Spleen (tissue), 11 donors: ENCODE measurements at regions not wholly inside any gene's neighbourhood (a gene's known extent, or its start where the extent isn't known, plus 50 kb on each side); places are given as distances from the start of the nearest gene placed in this dataset.

ENCODE experiments used
- DNase-seq: peaks from one replicate; pipeline ENCODE4 v3.0.0-alpha.2; 2020
- H3K27ac ChIP-seq, 8 donors: fragments of 200-600 bp; sonication (generic) in 7 of 8; 1 replicate in 4 of 8; 2 replicates in 4 of 8; pipeline versions ENCODE4 v1.5.0 to v1.8.0; 2016 to 2021; ENCODE audit warnings: inconsistent platforms in 4 of 8, mild to moderate bottlenecking in 4 of 8, moderate library complexity in 1 of 8
- H3K27me3 ChIP-seq, 7 donors: fragments of 200-600 bp; sonication (generic) in 6 of 7; replicated peaks in 1 of 7; 1 replicate in 4 of 7; 2 replicates in 3 of 7; pipeline versions ENCODE4 v1.5.0 to v1.8.0; 2016 to 2021; ENCODE audit warnings: inconsistent platforms in 3 of 7, mild to moderate bottlenecking in 1 of 7
- H3K36me3 ChIP-seq, 6 donors: fragments of 200-600 bp; sonication (generic) in 5 of 6; 1 replicate in 4 of 6; 2 replicates in 2 of 6; pipeline versions ENCODE4 v1.5.0 to v1.8.0; 2016 to 2021; ENCODE audit warnings: inconsistent platforms in 2 of 6
- H3K4me1 ChIP-seq, 6 donors: fragments of 200-600 bp; sonication (generic) in 5 of 6; 1 replicate in 3 of 6; 2 replicates in 3 of 6; pipeline versions ENCODE4 v1.5.0 to v1.8.0; 2016 to 2021; ENCODE audit warnings: inconsistent platforms in 3 of 6
- H3K4me3 ChIP-seq, 8 donors: fragments of 200-600 bp; sonication (generic) in 7 of 8; 1 replicate in 4 of 8; 2 replicates in 4 of 8; pipeline versions ENCODE4 v1.5.0 to v1.8.0; 2016 to 2021; ENCODE audit warnings: inconsistent platforms in 4 of 8, mild to moderate bottlenecking in 4 of 8, moderate library complexity in 2 of 8
- H3K9me3 ChIP-seq, 8 donors: fragments of 200-600 bp; sonication (generic) in 7 of 8; 1 replicate in 4 of 8; 2 replicates in 4 of 8; pipeline versions ENCODE4 v1.5.0 to v1.8.0; 2016 to 2021; ENCODE audit warnings: inconsistent platforms in 4 of 8
- POLR2A ChIP-seq, 3 donors: fragments of 450-650 bp; IDR thresholded peaks; one replicate each; pipeline ENCODE4 v1.5.1; 2017; ENCODE audit warnings: antibody characterized with exemption in 3 of 3, mild to moderate bottlenecking in 1 of 3
- POLR2AphosphoS5 ChIP-seq, 3 donors: sonication (generic); formaldehyde crosslinking; IDR thresholded peaks; one replicate each; pipeline ENCODE4 v1.5.1; 2017; ENCODE audit warnings: antibody characterized with exemption in 3 of 3
- WGBS, 5 donors: extraction: QIAGEN DNeasy Blood & Tissue Kit in 3 of 5; methylation state at CpG; one replicate each; pipeline versions ENCODE4 v1.1.5 to v1.1.7; 2013 to 2018; 5-methylcytosine and 5-hydroxymethylcytosine counted together
- intact Hi-C: fragments of 100-400 bp; cut with DNase I; formaldehyde crosslinking; loops from one replicate; pipeline ENCODE4 v1.15.0; 2023; ENCODE audit warnings: low total_unique reads
- TF ChIP-seq, protein P1 (sequence below), 11 experiments: fragments of 200-600 bp in 7 of 11; fragments of 450-650 bp in 4 of 11; sonication (generic) in 4 of 11; IDR thresholded peaks in 8 of 11; conservative IDR thresholded peaks in 3 of 11; 1 replicate in 7 of 11; 2 replicates in 4 of 11; pipeline versions ENCODE4 v1.4.0 to v1.8.0; 2016 to 2021; ENCODE audit warnings: antibody characterized with exemption in 11 of 11, inconsistent platforms in 4 of 11, mild to moderate bottlenecking in 1 of 11
- donor health status: healthy with polysubstance abuse.
- donor health status: DM: no; HTN: no; CAD: no; lungs with moderate emphysema.
- donor health status: DM: no; HTN: no; CAD: no.
- donor health status: Bipolar disorder and iron deficiency.
- donor health status: healthy.
- donor health status: DM: no; HTN: no; CAD: no.
- donor health status: DM: yes; HTN: yes; CAD: no.

DNA sequence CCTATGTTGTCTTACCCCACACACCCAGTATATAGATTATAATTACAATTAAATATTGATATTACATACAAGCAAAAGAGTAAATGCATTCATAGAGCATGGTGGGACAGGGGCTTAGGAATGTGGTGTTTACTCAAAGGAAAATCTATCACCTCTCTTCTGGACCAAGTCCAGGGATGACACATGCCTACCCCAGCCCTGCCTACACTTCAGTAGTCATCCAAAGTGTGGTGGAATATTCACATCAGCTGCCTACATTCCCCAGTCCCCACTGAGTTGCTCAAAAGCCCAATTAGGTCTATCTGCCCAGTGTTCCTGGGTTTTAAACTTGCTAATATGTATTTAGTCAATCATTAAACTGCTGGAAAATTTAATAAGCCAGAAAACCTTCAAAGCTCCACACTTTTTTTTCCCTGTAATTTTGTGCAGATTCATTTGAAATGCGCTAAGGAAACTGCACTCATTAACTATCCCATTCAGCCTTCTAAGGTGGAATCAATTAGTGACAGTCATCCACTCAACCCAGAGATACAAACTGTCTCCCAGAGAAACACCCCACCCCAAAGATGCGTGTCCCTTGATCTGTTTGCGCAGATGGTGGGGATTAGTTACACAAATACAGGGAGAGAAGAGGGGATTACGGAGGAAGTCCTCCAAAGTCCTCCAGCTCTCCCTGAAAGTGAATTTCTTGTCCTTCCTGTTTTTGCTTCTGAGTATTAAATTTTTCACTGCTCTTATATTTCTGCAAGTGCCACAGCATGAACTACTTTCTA lies 91.7 kb upstream of the KDR start:
- H3K4me3 ChIP-seq: no peak overlapping the region
- 74 to 84% (median 77%) methylated on average over 4 of the region's 4 CpGs for WGBS, 5 donors

DNA sequence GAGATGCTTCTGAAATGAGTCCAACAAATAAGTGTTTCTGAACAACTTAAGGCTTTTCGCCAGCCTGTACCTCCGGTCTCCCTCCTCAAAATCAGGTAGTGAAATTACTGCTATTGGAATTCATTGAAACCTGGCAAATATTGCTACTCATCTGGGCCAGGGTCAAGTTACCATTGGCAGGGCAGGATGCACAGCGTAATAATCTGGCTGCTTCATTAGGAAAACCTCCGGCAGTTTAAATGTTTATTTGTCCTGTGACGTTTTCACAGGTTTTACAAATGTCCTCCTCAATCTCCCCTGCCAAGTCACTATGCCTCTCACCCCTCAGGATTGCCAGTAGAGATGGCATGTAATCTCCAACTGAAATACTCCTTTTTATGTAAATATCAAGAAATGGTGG lies 92.6 kb upstream of the KDR start:
- H3K36me3 ChIP-seq: no peaks in the 10 kb centered on the region
- no peak overlapping the region for H3K27ac ChIP-seq
- intact Hi-C loops: no loop called here
- no peak overlapping the region for H3K4me3 ChIP-seq
- H3K4me1 ChIP-seq: no peaks in the 10 kb centered on the region
- peaks cover 0 to 22% (median 0%) of the 10 kb centered on the region in 7 donors for H3K27me3 ChIP-seq
- TF ChIP-seq POLR2A (IDR thresholded peaks at IDR 0.05) (no peak), POLR2AphosphoS5 (IDR thresholded peaks at IDR 0.05) (no peak)
- TF ChIP-seq, protein P1, sequence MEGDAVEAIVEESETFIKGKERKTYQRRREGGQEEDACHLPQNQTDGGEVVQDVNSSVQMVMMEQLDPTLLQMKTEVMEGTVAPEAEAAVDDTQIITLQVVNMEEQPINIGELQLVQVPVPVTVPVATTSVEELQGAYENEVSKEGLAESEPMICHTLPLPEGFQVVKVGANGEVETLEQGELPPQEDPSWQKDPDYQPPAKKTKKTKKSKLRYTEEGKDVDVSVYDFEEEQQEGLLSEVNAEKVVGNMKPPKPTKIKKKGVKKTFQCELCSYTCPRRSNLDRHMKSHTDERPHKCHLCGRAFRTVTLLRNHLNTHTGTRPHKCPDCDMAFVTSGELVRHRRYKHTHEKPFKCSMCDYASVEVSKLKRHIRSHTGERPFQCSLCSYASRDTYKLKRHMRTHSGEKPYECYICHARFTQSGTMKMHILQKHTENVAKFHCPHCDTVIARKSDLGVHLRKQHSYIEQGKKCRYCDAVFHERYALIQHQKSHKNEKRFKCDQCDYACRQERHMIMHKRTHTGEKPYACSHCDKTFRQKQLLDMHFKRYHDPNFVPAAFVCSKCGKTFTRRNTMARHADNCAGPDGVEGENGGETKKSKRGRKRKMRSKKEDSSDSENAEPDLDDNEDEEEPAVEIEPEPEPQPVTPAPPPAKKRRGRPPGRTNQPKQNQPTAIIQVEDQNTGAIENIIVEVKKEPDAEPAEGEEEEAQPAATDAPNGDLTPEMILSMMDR (IDR thresholded peaks at IDR 0.05 in 8 of 11, conservative IDR thresholded peaks at IDR 0.05 in 3 of 11): no peak
- H3K9me3 ChIP-seq: no peaks in the 10 kb centered on the region
- DNase-seq: no peak
- WGBS, 5 donors: 72 to 84% (median 81%) methylated on average over 5 of the region's 5 CpGs

More for the DNA sequence above, 91.7 kb upstream of the KDR start:
- H3K4me1 ChIP-seq: no peaks in the 10 kb centered on the region
- H3K36me3 ChIP-seq: no peaks in the 10 kb centered on the region
- no peak overlapping the region for H3K27ac ChIP-seq
- peaks cover 0 to 22% (median 0%) of the 10 kb centered on the region in 7 donors for H3K27me3 ChIP-seq
- no peaks in the 10 kb centered on the region for H3K9me3 ChIP-seq
- DNase-seq: no peak
- TF ChIP-seq POLR2AphosphoS5 (IDR thresholded peaks at IDR 0.05) (no peak), POLR2A (IDR thresholded peaks at IDR 0.05) (no peak)
- TF ChIP-seq, protein P1 (IDR thresholded peaks at IDR 0.05 in 8 of 11, conservative IDR thresholded peaks at IDR 0.05 in 3 of 11): no peak
- intact Hi-C loops: no loop called here

DNA sequence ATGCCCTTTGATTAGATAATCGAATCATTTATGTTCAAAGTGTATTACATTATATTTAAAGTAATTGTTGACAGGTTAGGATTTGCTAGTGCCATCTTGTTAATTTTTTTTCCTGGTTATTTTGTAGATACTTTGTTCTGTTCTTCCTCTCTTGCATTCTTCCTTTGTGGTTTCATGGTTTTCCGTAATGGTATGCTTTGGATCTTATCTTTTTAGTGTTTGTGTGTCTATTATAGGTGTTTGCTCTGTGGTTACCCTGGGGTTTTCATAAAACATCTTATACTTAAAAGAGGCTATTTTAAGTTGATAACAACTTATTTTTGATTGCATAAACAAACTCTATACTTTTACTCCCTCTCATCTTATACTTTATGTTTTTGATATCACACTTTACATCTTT lies 108.2 kb upstream of the SRD5A3 start:
- TF ChIP-seq POLR2AphosphoS5 (IDR thresholded peaks at IDR 0.05): no peak
- TF ChIP-seq, protein P1 (IDR thresholded peaks at IDR 0.05 in 8 of 11, conservative IDR thresholded peaks at IDR 0.05 in 3 of 11): no peak
- Histone ChIP-seq H3K27ac (no peak overlapping the region), H3K9me3 (peaks cover 3 to 43% (median 29%) of the 10 kb centered on the region in 8 donors), H3K4me3 (no peak overlapping the region), H3K36me3 (no peaks in the 10 kb centered on the region), H3K27me3 (peaks cover 0 to 22% (median 7%) of the 10 kb centered on the region in 7 donors), H3K4me1 (no peaks in the 10 kb centered on the region)
- intact Hi-C loops: no loop called here
- WGBS, 5 donors: 56 to 65% (median 63%) methylated on average over 2 of the region's 2 CpGs
- DNase-seq: no peak

DNA sequence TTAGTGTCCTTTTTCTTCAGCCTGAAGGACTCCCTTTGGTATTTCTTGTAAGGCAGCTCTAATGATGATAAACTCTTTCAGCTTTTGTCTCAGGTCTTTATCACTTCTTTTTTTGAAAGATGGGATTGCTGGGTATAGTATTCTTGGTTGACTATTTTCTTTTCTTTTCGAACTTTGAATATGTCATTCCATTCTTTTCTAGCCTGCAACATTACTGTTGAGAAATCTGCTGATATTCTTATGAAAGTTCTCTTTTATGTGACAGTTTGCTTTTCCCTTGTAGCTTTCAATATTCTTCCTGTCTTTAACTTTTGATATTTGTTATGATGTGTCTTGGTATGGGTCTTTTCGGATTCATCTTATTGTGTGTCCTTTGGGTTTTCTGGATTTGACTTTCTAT lies 107.6 kb upstream of the SRD5A3 start:
- TF ChIP-seq POLR2A (IDR thresholded peaks at IDR 0.05): no peak
- TF ChIP-seq, protein P1 (IDR thresholded peaks at IDR 0.05 in 8 of 11, conservative IDR thresholded peaks at IDR 0.05 in 3 of 11): no peak
- no peak for TF ChIP-seq POLR2AphosphoS5 (IDR thresholded peaks at IDR 0.05)
- 79 to 92% (median 88%) methylated on average over 2 of the region's 2 CpGs for WGBS, 5 donors
- Histone ChIP-seq H3K4me3 (no peak overlapping the region), H3K27ac (no peak overlapping the region), H3K36me3 (no peaks in the 10 kb centered on the region), H3K4me1 (no peaks in the 10 kb centered on the region), H3K9me3 (peaks cover 3 to 43% (median 29%) of the 10 kb centered on the region in 8 donors), H3K27me3 (peaks cover 0 to 28% (median 7%) of the 10 kb centered on the region in 7 donors)
- no peak for DNase-seq
- intact Hi-C loops: no loop called here
